Putamen (tissue), 1 donor: ENCODE measurements at regions not wholly inside any gene's neighbourhood (a gene's known extent, or its start where the extent isn't known, plus 50 kb on each side); places are given as distances from the start of the nearest gene placed in this dataset.
"Not testable (repeated sequence)": the region's sequence is repeated elsewhere in the genome, so short reads cannot be mapped to it uniquely, and the experiment has no call there.

ENCODE experiments used
- DNase-seq: peaks from one replicate; pipeline ENCODE4 v3.0.0-alpha.2; 2016; ENCODE audit warnings: low spot score

DNA sequence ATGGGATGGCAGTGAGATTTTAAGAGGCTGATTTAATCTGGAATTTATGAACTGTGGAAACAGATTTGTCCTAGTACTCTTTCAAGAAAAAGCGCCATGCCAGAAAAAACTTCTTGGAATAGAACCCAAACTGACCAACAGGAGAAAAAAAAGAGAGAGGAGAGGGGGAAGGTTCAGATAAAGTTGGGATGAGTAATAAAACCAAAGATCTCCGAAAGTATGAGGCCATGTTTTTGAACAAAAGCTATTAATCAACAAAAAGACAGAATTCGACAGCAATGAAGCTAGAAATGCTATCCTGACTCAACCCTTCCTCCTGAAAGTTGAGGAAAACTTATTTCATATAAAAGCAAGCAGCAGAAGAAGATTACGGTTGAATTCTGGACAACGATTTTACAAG, 135.5 kb downstream of the CEMIP2 start:
- DNase-seq, result no peak

DNA sequence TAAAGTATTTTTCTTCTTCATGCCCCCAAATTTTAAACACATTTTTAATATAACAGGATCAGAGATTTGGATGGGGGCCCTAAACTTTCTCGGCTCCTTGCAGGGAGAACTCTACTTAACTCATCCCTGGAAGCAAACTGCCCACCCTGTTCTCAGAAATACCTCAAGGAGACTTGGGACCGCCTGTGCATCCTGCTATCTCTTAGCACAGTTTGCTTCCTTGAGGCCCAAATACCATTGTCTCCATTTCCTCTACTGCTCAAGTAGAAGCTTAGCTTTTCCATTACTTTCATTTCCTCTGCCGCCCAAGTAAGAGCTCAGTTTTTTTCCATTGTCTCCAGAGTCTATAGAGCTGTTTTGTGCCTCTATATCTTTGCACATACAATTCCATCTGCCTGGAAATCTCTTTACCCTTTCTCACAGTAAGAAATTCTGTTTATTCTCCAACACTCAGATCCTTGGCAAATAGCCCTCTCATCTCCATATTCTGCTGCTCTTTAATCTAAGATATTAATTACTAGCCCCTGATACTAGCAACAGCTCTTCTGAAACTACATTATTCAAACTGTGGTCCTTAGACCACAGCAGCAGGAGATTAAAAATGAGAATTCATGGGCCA, 137.8 kb downstream of the CEMIP2 start:
- DNase-seq, result no peak

DNA sequence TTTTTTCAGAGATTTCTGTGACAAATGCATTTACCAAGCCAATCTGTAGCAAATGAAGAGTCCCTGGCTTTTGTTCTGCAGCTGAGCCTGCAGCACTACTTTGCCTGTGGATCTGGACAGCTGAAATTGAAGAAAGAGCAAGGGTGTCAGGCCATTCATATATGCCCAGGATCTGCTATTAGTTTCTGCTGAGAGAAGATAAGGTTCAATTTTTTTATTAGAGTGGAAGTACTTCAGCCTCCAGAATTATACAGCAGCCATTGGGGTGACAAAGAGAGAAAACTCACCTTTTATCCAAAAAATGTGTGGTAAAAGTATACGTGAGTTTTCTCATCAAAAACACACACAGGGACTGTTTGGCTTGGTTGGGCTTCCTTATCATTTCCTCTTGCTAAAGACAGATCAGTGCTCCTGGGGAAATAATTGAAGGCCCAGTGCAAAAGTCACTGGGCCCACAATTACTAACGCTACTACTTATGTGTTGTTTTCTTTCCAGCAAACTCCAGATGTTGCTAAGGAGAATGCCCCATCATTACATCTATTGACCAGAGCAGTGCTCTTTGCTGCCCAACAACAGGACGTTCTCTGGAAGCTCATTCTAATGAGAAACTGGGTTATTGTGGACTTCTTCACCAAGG, 138.6 kb downstream of the CEMIP2 start:
- no peak for DNase-seq

DNA sequence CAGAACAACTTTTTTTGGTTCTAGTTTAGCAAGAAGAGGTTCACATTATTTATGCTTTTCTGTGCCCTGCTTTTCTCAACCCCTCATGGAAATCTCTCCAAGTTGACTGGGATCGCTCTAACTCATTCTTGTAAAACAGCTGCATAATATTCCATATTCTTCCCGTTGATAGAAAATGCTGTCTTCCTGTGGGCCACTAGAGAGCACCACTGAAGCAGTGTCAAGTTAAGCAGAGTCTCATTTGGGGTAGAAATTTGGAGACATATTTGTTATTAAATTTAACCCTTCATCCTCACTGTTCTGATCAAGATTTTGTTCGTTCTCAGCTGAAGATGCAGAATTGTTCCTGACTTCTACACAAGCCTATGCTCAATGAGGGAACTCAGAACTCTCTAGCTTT, 140.1 kb downstream of the CEMIP2 start:
- no peak for DNase-seq

DNA sequence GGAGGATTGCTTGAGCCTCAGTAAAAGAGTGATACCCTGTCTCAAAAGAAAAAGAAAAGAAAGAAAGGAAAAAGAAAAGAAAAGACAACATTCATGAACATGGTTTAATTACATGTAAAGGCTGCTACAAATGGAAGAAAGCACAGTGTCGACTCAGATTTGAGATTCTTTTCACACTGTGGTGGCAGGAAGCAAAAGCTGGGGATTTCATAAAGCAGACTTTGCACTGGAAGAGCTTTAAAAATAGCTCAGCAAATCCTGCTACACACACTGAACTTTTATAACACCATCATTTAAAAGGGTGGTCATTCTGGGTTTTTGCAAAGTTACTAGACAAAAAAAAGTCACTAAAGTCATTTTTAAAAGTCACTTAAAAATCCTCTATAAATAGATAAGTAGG, 140.8 kb downstream of the CEMIP2 start:
- no peak for DNase-seq

DNA sequence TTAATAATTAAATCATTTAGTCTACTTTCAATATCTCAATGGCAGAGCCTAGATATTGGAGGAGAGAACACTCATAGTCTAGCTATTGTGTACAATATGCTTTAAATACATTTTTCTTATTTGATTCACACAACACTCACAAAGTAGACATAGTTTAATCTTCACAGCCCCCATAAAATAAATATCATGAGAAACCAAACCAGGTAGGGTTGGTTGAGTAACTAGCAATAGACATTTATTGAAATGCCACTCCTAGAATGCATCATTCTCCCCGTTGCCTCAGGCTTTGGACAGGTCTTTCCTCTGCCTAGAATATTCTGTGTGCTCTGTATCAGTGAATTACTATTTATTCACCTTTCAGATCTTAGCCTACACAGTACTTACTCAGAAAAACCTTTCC, 141.9 kb downstream of the CEMIP2 start:
- no peak for DNase-seq

DNA sequence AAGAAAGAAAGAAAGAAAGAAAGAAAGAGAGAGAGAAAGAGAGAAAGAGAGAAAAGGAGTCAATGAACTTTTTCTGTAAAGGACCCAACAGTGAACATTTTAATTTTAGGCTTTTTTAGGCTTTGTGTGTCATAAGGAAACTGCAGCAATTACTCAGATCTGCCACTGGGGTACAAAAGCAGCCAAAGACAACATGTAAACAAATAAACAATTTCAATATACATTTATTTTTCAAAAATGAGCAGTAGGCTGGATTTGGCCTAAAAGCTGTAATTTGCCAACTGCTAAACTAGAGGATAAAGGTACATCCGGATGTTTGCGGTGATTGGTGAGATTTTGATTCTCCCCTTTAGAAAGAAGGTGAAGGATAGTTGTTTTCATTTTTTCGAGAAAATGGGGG, 143.6 kb downstream of the CEMIP2 start:
- no peak for DNase-seq

DNA sequence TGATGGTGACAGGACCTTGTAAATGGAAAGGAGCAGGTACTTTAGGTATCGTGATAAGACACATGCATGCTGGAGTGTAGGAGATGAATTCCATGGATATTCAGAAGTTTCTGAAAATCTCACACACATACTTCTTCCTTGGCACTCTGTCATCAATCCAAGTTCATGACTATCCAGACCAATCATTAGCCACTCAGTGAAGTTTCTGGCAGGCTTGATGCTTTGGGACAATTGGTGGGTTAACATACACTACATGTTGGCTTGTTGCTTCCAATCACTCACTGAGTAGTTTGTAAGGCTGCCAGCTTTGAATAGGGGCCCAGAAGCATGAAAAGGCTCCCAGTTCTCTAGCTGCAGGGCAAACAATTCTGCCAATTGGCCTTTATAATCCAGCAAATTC, 147.6 kb downstream of the CEMIP2 start:
- peak; percentile 30 for DNase-seq

DNA sequence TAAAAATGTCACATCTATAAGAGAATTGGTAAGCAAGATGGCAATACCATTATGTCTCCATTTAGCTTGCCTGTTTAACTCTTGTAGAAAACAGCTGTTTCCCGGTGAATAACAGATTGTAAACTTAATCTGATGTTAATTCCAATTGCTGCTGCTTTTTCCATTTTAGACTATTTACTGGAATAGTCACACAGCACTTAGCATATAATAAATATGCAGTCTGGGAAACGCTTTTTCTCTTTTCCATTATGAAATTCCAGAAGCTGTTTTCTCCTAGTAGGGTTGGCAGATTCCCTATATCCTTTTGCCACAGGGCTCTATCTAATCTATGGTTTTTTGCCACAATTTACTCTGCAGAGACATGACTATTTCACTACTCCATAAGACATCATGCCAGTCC, 148.0 kb downstream of the CEMIP2 start:
- no peak for DNase-seq

DNA sequence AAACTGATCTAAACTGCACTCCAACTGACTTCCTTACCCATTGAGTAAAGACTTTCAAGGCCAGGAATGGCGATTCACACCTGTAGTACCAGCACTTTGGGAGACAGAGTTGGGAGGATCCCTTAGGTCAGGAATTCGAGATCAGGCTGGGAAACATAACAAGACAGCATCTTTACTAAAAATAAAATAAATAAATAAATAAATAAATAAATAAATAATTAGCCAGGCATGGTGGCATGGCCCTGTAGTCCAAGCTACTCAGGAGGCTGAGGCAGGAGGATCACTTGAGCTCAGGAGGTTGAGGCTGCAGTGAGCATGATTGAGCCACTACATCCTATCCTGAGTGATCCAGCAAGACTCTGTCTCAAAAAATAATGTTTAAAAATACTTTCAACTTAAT, 148.4 kb downstream of the CEMIP2 start:
- DNase-seq, result no peak

DNA sequence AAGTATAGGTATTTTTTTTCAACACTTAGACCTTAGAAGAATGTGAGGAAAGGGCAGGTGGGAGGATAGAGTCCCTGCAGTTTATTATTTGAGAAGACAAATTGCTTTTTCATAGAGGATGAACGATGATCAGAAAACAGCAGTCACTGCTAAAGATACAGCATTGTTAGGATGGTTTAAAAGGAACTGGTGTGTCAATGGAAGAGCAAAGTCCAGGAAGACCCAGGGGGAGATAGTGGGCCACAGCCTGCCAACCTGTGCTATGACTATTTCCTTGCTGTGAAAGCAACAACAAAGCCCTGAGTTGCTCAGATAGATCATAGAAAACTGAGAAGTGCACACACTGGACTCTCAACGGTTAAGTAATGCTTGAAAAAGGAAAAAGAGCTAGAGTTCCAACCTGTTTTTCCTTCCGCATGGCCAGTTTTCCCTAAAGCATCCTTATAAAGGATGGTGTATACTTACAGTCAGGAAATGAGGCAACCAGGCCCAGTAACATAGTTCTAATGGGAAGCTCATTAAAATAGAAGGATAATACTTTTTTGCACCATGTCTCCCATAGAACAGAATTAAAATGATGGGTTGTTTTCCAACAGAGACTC, 153.8 kb downstream of the CEMIP2 start:
- no peak for DNase-seq

DNA sequence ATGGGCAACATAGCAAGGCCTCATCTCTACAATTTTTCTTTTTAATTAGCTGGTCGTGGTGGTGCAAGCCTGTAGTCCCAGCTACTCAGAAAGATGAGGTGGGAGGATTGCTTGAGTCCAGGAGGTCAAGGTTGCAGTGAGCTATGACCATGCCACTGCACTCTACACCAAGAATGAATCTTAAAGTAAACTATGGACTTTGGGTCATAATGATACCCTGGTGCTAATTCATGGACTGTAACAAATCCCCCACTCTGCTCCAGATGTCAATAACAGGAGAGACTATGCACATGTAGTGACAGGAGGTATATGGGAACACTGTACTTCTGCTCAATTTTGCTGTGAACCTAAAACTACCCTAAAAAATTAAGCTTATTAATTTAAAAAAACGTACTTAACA, 155.4 kb downstream of the CEMIP2 start:
- no peak for DNase-seq

DNA sequence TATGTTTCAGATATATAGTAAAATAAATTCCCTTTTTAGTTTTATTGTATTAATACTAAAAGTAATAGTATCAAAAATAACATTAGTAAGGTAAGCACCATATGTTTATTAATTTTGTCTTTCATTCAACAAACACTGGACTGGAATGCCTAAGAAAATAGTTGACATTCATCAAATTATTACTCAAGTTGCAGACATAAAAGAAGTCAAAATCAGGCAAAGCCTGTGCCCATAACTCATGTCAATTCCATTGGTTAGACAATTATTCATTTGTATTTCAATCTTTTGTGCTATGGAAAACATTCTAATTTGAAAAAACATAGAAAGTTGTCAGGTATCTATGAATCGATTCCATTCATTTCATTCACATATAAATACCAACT, 158.9 kb downstream of the CEMIP2 start:
- DNase-seq, result no peak

DNA sequence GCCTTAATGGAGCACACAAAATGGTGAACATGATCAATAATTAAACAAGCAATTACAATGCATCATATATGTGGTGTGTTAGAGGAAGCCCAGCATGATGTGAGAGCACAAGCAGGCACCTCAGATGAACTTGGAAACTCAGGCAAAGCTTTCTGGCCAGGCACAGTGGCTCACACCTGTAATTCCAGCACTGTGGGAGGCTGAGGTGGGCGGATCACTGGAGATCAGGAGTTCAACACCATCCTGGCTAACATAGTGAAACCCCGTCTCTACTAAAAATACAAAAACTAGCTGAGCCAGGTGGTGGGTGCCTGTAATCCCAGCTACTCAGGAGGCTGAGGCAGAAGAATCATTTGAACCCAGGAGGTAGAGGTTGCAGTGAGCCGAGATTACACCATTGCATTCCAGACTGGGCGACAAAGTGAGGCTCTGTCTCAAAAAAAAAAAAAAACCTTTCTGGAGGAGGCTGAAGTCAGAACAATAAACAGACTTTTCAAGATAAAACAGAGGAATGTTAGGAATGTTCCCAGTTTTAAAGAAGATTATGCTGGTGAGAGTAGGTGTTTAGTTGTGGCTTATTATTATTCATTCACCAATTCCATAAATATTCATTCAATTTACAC, 159.4 kb downstream of the CEMIP2 start:
- DNase-seq, result no peak

DNA sequence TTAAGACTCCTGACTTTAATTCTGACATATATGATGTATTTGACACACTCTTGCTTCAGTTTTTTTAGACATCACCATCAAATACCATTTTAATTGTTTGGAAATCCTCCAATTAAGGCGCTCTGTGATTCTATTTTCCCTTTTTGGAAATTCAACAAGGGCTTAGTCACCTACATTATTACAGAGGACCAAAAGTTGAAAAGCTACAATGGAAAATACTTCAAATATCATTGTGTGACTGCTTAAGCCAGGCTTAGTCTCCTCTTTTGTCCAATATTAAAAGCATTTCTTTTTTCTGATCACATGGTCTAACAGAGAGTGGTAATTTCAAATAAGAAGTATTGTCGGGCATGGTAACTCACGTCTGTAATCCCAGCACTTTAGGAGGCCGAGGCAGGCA, 160.3 kb downstream of the CEMIP2 start:
- no peak for DNase-seq

DNA sequence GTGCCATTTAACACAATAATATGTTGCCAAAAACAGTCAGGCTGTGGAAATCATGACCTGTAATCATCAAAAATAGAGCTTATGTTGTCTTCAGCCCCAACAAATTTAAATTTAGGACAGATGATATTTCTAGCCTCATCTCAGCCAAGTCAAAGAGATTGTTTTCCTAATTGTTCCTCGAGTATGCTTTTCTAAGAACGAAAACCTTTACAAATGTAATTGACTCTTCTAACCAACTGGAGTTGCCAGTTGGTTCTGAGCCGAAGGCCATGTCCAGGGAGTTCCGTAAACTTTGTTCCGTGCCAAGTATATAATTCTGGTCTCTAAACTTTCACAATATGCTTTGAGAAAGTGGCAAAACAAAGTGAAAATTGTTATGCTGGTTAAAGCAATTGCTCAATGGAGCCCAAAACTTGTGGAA, 160.8 kb downstream of the CEMIP2 start:
- no peak for DNase-seq

DNA sequence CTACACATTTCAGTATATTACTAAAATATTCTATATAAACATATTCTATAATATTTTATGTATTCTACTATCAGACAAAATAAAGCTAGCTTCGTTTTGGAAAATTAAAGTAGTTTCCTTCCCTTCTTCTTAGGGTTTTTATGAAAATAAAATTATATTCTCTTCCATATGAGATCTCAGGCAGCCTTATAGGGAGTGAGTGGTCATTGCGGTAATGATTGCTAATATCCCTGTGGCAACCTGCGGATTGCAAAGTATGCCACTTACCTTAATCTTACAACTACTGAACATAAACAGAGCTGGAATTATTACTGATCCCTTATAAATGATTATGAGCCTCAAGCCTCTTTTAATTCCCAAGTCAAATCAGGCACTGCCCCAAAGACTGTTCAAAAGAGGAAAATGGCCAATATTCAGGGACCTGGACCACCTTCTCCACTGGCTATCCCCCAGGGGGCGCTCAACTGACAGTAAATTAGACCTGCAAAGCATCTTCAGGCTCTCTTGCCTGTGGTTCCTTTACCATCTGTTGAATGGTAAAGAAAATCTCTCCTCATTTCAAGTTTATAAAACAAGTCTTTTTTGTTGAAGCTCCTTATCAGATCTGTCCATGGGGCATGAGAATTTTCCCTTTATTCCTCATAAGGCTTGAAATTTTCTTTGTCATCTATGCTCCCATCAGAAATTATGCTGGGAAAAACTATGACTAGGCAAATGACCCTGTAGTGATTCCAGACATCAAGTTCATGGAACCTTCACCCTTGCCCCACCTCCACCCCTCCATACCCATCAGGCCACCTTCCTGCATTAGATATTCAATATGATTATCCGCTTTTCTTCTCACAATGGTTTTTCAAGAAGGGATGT, 163.9 kb downstream of the CEMIP2 start:
- peak; percentile 42 for DNase-seq

DNA sequence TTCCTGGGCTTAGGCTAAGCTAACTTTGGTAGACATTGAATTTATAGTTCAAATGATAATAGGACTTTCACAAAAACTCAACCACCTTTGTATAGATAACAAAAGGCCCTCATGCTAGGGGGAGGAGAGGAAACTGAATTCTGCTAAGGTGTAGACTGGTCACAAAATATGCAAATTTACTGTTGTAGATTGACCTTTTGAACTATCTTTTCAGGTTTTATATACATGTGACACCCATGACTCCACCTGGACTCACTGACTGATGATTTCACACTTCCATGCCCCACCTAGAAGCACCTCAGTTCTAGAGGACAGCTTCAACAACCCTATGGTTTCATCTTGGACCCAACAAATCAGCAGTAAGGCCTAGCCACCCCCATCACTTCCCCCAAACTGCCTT, 165.7 kb downstream of the CEMIP2 start:
- DNase-seq, result no peak

DNA sequence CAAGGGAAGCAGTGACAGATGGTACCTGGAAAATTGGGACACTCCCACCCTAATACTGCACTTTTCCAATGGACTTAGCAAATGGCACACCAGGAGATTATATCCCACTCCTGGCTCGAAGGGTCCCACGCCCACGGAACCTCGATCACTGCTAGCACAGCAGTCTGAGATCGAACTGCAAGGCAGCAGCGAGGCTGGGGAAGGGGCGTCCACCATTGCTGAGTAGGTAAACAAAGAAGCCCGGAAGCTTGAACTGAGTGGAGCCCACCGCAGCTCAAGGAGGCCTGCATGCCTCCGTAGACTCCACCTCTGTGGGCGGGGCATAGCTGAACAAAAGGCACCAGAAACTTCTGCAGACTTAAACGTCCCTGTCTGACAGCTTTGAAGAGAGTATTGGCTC, 172.6 kb downstream of the CEMIP2 start:
- DNase-seq, result not testable (repeated sequence)

DNA sequence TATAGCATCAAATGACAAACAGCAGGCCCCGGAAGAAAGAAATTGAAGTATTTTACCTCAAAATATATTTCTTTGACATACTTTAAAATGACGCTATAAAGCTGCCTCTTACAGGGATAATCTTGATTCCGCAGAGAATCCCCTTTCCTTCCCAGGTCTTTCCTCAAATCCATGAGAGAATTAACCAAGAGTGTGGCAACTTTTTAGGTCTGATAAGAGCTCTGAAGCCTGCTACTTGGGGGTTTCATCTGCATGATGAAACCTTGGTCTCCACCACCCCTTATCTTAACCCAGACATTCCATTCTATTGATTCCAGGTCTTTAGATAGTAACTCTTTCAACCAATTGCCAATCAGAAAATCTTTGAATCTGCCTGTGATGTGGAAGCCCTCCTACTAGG, 173.8 kb downstream of the CEMIP2 start:
- DNase-seq, result no peak

DNA sequence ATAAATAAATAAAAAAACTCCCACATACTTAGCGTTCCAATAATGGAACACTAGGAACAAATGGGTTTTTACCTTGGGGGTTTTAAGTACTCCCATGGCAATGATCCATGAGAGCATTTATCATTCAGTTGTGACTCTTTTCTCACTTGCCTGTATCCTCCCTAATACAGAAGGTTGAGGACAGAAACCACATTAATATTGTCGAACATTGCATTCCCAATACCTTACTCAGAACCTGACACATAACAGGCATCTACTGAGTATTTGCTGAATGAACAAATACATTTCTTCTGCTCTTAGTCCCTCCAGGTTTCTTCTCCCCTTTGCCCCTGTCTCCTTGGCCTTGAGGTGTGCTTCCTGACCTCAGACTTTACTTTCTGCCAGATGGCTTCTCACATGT, 175.9 kb downstream of the CEMIP2 start:
- DNase-seq, result no peak

DNA sequence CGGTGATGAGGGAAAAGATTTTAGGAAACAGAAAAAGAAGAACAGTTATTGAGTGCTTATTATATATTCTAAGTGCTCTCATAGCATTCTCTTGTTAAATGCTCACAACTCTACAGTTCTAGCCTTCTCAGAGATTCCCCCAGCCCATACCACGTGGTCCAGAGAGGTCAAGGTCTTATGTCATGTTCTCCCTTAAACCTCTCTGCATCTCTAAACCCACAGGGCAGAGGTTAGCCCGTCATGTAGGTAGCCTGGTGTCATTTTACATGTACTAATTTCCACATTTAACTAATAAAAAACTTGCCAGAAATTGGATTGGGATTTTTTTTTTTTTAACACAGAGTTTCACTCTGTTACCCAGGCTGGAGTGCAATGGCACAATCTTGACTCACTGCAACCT, 178.0 kb downstream of the CEMIP2 start:
- DNase-seq, result no peak

DNA sequence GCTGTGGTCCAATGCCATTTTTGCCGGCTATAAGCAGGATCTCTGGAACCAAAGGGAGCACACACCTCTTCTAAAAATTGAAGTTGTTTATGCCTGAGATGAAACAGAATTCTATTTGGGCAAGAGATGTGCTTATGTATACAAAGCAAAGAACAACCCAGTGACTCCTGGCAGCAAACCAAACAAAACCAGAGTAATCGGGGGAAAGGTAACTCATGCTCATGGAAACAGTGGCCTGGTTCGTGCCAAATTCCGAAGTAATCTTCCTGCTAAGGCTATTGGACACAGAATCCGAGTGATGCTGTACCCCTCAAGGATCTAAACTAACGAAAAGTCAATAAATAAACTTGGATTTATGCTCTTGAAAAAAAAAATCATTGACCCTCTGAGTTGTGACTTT, 178.7 kb downstream of the CEMIP2 start:
- no peak for DNase-seq
